RPMI7951 (cell line): ENCODE measurements at regions not wholly inside any gene's neighbourhood (a gene's known extent, or its start where the extent isn't known, plus 50 kb on each side); places are given as distances from the start of the nearest gene placed in this dataset.
"Not testable (repeated sequence)": the region's sequence is repeated elsewhere in the genome, so short reads cannot be mapped to it uniquely, and the experiment has no call there.

Experiments used
- DNase-seq: peaks from one replicate; pipeline ENCODE4 v3.0.0-alpha.2; 2012; ENCODE audit warnings: low read depth

DNA sequence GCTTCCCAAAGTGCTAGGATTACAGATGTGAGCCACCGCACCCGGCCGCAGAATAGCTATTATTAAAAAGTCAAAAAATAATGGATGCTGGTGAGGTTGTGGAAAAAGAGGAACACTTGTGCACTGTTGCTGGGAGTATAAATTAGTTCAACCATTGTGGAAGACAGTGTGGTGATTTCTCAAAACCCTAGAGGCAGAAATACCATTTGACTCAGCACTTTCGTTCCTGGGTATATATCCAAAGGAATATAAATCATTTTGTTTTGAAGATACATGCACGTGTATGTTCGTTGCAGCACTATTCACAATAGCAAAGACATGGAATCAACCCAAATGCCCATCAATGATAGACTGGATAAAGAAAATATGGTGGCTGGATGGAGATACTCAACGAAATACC is 132.1 kb upstream of the MED13 start:
- DNase-seq: not testable (repeated sequence)

- DNase-seq: not testable (repeated sequence)
These were observed 131.5 kb upstream of the MED13 start for GRCh38 chr17:62196587-62196986.

GRCh38 chr17:62194401-62194800 is 129.3 kb upstream of the MED13 start:
- DNase-seq: no peak

DNA sequence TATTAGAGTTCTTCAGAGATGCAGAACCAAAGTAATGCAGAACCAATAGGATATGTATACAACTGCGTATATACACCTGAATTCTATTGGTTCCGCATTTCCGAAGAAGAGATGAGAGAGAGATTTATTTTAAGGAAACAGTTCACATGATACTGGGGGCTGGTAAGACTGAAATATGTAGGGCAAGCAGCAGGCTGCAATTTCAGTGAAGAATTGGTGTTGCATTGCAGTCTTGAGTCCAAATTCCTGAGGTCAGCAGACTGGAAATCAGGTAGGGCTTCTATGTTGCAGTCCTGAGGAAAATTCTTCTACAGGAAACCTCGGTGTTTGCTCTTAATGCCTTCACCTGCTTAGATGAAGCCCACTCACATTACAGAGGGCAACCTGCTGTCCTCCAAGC is 128.2 kb upstream of the MED13 start:
- DNase-seq: no peak

- DNase-seq: no peak
These were observed 126.6 kb upstream of the MED13 start for GRCh38 chr17:62191390-62192361.

- DNase-seq: no peak
These were observed 124.3 kb upstream of the MED13 start for GRCh38 chr17:62189377-62189776.

DNA sequence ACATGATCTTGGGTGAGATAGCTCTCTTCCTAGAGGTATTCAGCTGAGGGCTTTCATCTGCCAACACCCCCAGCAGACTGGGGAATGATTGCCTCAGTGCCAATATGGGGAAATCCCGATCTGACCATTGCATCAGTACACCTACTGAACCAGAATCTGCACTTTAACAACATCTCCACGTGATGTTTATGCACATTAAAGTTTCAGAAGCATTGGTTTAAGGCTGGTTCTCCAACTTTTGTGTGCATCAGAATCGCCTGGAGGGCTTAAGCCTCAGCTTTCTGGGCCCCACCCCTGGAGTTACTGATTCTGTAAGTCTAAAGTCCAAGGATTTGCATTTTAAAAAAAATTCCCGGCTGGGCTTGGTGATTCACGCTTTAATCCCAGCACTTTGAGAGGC is 123.6 kb upstream of the MED13 start:
- DNase-seq: peak; percentile 33

- peak; percentile 47 for DNase-seq
These were observed 122.6 kb upstream of the MED13 start for GRCh38 chr17:62187681-62188080.

DNA sequence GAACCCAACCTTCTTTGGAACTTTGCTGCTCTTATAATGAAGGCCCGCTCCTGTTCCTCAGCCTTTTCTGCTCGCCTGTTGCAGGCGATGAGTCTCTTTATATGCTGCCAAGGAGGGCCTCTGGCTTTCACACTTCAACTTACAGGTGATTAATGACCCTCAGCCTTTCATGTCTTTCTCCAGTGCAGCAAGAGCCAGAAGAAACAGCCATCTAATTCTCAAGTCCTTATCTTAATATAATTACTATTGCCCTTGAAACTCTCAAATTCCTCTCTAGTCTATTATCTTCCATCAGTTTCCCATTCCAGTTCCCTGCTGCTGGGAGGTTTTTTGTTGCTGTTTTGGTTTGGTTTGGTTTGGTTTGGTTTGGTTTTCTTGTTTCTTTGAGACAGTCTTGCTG is 121.8 kb upstream of the MED13 start:
- DNase-seq: no peak

- DNase-seq: no peak
These were observed 115.7 kb upstream of the MED13 start for GRCh38 chr17:62180772-62181171.

- peak; percentile 92 for DNase-seq
These were observed 114.6 kb upstream of the MED13 start for GRCh38 chr17:62179525-62180161.

- peak; percentile 78 for DNase-seq
These were observed 113.5 kb upstream of the MED13 start for GRCh38 chr17:62178579-62178978.

- peak; percentile 8 for DNase-seq
These were observed 107.6 kb upstream of the MED13 start for GRCh38 chr17:62172492-62173291.

DNA sequence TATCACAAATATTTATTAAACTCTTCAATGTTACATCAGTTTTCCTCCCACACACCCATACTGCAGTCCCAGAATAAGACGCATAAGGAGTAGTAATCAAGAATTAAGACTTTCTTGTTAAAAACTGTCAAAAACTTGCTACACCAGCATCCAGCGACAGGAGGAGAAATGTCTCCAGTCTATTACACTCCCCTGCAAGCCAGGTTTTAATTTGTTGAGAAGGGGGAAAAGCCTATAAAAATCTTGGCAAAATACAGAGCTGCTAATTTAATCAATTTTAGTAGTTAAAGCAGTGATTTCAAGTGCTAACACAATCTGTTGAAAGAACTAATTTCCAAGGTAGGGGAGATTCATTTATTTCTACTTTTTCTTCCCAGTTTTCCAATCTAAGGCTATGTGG is 102.0 kb upstream of the MED13 start:
- DNase-seq: no peak

DNA sequence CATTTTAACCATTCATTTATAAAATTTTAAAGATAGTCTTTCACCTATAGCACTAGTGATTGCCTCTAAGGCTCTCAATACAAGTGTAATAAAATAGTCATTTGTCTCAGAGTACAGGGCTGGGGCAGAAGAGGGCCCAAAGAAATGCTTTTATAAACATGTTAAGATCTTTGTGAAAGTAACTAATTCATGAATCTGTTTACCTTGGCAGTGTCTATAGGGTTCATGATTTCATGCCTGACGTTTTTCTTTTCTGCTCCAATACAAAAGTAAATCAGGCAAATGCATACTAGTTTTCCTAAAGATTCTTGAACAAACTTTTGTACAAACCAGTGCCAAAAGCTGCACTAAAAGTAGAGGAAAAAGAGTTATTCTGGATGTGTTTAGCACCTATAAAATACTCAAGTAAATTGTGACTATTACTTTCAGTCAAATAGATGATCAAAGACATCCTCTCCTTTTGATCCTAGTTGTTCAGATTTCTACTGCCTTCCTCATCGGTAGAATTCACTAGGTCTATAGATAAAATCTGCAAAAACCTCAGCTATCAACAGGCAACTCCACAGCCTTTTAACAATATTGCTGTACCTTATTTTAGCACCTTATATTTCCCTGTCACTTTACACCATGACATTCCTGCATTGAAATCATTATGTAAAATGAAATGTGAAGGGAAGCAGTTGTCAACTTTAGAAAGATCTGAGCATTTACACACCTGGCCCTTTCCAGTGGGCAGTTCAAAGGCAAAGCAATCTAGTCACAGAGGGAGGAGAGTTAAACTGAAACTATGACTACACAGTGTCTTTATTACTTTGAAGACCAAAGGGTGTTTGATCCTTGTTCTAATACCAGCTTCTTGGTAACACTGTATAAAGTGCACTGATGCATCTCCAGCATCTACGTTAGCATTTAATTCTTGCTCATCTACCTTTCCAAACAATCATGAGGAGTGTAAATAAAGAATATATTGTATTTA is 100.0 kb upstream of the MED13 start:
- no peak for DNase-seq

GRCh38 chr17:62163847-62164246 is 98.8 kb upstream of the MED13 start:
- no peak for DNase-seq

DNA sequence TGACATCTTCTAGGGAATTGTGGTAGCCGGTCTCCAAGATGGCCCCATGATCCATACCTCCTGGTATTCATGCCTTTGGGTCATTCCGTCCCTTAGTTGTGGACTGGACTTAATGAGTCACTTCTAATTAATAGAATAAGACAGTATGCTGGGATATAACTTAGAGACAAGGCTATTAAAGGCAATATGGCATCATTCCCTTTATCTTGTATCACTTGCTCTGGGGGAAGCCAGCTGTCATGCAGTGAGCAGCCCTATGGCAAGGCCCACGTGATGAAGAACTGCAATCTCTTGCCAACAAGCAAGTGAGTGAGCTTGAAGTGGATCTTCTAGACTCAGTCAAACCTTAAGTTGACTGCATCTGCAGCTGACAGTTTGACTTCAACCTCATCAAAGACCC is 97.8 kb upstream of the MED13 start:
- peak; percentile 29 for DNase-seq

DNA sequence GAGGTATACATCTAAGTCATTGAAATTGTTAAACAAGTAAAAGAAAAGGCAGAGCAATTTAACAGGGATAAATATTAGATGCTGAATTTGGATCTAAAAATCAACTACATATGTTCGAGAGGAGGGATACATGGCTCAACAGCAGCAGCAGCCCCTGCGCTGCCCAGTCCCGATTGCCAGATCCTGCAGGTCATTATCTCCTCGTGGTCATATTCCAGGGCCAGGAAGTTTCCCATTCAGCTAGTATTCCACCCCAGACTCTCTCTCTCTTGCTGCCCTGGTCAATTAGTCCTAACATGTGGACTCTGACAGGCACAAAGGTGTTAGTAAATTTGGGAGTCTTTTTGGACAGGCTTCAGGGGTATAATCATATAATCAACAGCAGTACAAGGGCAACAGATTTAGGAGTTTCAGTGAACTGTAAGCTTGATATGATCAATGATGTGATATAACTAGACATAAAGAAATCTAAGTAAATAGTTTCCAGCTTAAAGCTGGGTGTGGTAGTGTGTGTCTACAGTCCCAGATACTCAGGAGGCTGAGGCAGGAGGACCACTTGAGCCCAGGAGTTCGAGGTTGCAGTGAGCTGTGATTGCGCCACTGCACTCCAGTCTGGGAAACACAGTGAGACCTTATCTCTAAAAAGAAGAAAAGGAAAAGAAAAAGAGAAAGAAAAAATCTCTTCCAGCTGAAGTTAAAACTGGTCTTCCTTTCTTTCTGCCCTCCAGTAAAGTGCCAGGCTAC is 96.5 kb upstream of the MED13 start:
- DNase-seq: no peak

- no peak for DNase-seq
These were observed 95.7 kb upstream of the MED13 start for GRCh38 chr17:62160816-62161215.

DNA sequence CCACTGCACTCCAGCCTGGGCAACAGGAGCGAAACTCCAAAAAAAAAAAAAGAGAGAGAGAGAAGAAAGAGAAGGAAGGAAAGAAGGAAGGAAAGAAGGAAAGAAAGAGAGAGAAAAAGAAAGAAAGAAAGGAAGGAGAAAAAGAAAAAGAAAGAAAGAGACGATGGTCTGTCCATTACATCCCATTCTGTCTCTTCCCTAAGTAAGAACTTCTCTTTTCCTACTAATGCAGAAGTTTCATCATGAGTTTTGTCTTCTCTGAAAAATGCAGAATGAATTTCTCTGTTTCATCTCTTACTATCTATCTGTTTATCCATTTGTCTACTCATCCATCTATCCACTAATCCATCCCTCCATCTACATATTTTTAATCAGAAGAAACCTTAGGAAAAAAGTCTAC is 94.9 kb upstream of the MED13 start:
- DNase-seq: no peak
